ENCODE measurements at regions not wholly inside any gene's neighbourhood (a gene's known extent, or its start where the extent isn't known, plus 50 kb on each side); places are given as distances from the start of the nearest gene placed in this dataset.

- H3K9me3 Mint-ChIP-seq (ENCODE audit: unreplicated experiment): no peaks in the 10 kb centered on the region
- no peaks in the 10 kb centered on the region for H3K27me3 Mint-ChIP-seq (ENCODE audit: unreplicated experiment)
- no peak overlapping the region for H3K4me3 Mint-ChIP-seq (ENCODE audit: unreplicated experiment)
- DNase-seq: no peak
- TF ChIP-seq CTCF (IDR thresholded peaks at IDR 0.05; ENCODE audit: partially characterized antibody, unreplicated experiment): no peak
- no peak overlapping the region for H3K27ac Mint-ChIP-seq (ENCODE audit: unreplicated experiment)
- no peaks in the 10 kb centered on the region for H3K36me3 Mint-ChIP-seq (ENCODE audit: unreplicated experiment)
- H3K4me1 Mint-ChIP-seq (ENCODE audit: low read depth, unreplicated experiment): peaks cover 13% of the 10 kb centered on the region
Observed at GRCh38 chr21:16420031-16420724, 690.4 kb downstream of the USP25 start.

GRCh38 chr21:16421007-16421406 is 691.2 kb downstream of the USP25 start:
- no peak overlapping the region for H3K27ac Mint-ChIP-seq (ENCODE audit: unreplicated experiment)
- DNase-seq: no peak
- H3K4me1 Mint-ChIP-seq (ENCODE audit: low read depth, unreplicated experiment): peaks cover 13% of the 10 kb centered on the region
- TF ChIP-seq CTCF (IDR thresholded peaks at IDR 0.05; ENCODE audit: partially characterized antibody, unreplicated experiment): no peak
- no peaks in the 10 kb centered on the region for H3K27me3 Mint-ChIP-seq (ENCODE audit: unreplicated experiment)
- H3K4me3 Mint-ChIP-seq (ENCODE audit: unreplicated experiment): no peak overlapping the region
- H3K9me3 Mint-ChIP-seq (ENCODE audit: unreplicated experiment): no peaks in the 10 kb centered on the region
- H3K36me3 Mint-ChIP-seq (ENCODE audit: unreplicated experiment): no peaks in the 10 kb centered on the region

GRCh38 chr21:16421965-16422364 is 692.2 kb downstream of the USP25 start:
- Mint-ChIP-seq H3K4me1 (ENCODE audit: low read depth, unreplicated experiment) (peaks cover 13% of the 10 kb centered on the region), H3K27me3 (ENCODE audit: unreplicated experiment) (no peaks in the 10 kb centered on the region), H3K36me3 (ENCODE audit: unreplicated experiment) (no peaks in the 10 kb centered on the region), H3K9me3 (ENCODE audit: unreplicated experiment) (no peaks in the 10 kb centered on the region), H3K27ac (ENCODE audit: unreplicated experiment) (no peak overlapping the region), H3K4me3 (ENCODE audit: unreplicated experiment) (no peak overlapping the region)
- DNase-seq: no peak
- TF ChIP-seq CTCF (IDR thresholded peaks at IDR 0.05; ENCODE audit: partially characterized antibody, unreplicated experiment): no peak

- Mint-ChIP-seq H3K27me3 (ENCODE audit: unreplicated experiment) (no peaks in the 10 kb centered on the region), H3K36me3 (ENCODE audit: unreplicated experiment) (no peaks in the 10 kb centered on the region), H3K4me3 (ENCODE audit: unreplicated experiment) (no peak overlapping the region), H3K4me1 (ENCODE audit: low read depth, unreplicated experiment) (peaks cover 13% of the 10 kb centered on the region), H3K9me3 (ENCODE audit: unreplicated experiment) (no peaks in the 10 kb centered on the region), H3K27ac (ENCODE audit: unreplicated experiment) (no peak overlapping the region)
- DNase-seq: no peak
- TF ChIP-seq CTCF (IDR thresholded peaks at IDR 0.05; ENCODE audit: partially characterized antibody, unreplicated experiment): no peak
Observed at GRCh38 chr21:16422702-16423101, 692.9 kb downstream of the USP25 start.

GRCh38 chr21:16423921-16424320 is 694.1 kb downstream of the USP25 start:
- DNase-seq: no peak
- H3K27ac Mint-ChIP-seq (ENCODE audit: unreplicated experiment): no peak overlapping the region
- H3K4me3 Mint-ChIP-seq (ENCODE audit: unreplicated experiment): no peak overlapping the region
- no peak for TF ChIP-seq CTCF (IDR thresholded peaks at IDR 0.05; ENCODE audit: partially characterized antibody, unreplicated experiment)
- no peaks in the 10 kb centered on the region for H3K36me3 Mint-ChIP-seq (ENCODE audit: unreplicated experiment)
- peaks cover 13% of the 10 kb centered on the region for H3K4me1 Mint-ChIP-seq (ENCODE audit: low read depth, unreplicated experiment)
- no peaks in the 10 kb centered on the region for H3K9me3 Mint-ChIP-seq (ENCODE audit: unreplicated experiment)
- no peaks in the 10 kb centered on the region for H3K27me3 Mint-ChIP-seq (ENCODE audit: unreplicated experiment)

All from glutamatergic neuron (in vitro differentiated cells).